B cell (primary cell): ENCODE measurements at regions not wholly inside any gene's neighbourhood (a gene's known extent, or its start where the extent isn't known, plus 50 kb on each side); places are given as distances from the start of the nearest gene placed in this dataset.

Experiments
- ATAC-seq: fragments of 200-7000 bp; cut with Tn5 transposase; one replicate; pipeline ENCODE4 v1.10.0; 2021; ENCODE audit warnings: low read depth, mild to moderate bottlenecking, moderate number of reproducible peaks, moderate library complexity
- CTCF ChIA-PET: fragments of 350-600 bp; sonication (Branson Sonifier 250); formaldehyde crosslinking; loops from one replicate; lab custom pipeline; 2021; ENCODE audit warnings: antibody characterized with exemption, inconsistent platforms; lab: Charles Lee
- POLR2A ChIA-PET: fragments of 350-600 bp; sonication (Branson Sonifier 250); formaldehyde crosslinking; loops from one replicate; lab custom pipeline; 2021; ENCODE audit warnings: antibody characterized with exemption; lab: Charles Lee
- DNase-seq: peaks from one replicate; pipeline ENCODE4 v3.0.0; 2013
- H2AFZ ChIP-seq: 2 replicates; pipeline ENCODE4 v1.6.1; 2012; ENCODE audit warnings: mild to moderate bottlenecking, low read depth, low read length; ENCODE audit not compliant: insufficient read depth, poor library complexity, severe bottlenecking
- H3K27ac ChIP-seq, 2 donors: 1 replicate in 1 of 2; 2 replicates in 1 of 2; pipeline ENCODE4 v1.5.1; 2012 to 2013; ENCODE audit warnings: low read length in 2 of 2, mild to moderate bottlenecking in 2 of 2, moderate library complexity in 1 of 2
- H3K27me3 ChIP-seq, 4 experiments: fragments of 200-600 bp in 1 of 4; sonication (generic) in 1 of 4; replicated peaks in 1 of 4; 1 replicate in 2 of 4; 2 replicates in 2 of 4; pipeline versions ENCODE4 v1.6.1 to v1.7.0; 2013 to 2016; ENCODE audit warnings: low read length in 3 of 4, mild to moderate bottlenecking in 2 of 4, mixed read lengths in 1 of 4, moderate library complexity in 1 of 4; ENCODE audit not compliant: insufficient read depth in 4 of 4, control insufficient read depth in 3 of 4; ENCODE audit errors: control extremely low read depth in 1 of 4
- H3K36me3 ChIP-seq, 2 experiments: replicated peaks in 1 of 2; 1 replicate in 1 of 2; 2 replicates in 1 of 2; pipeline versions ENCODE4 v1.6.1 to v1.7.1; 2013; ENCODE audit warnings: low read length in 1 of 2; ENCODE audit not compliant: insufficient read depth in 2 of 2, control insufficient read depth in 1 of 2; ENCODE audit errors: control extremely low read depth in 1 of 2, extremely low read depth in 1 of 2
- H3K4me1 ChIP-seq, 2 donors: fragments of 200-600 bp in 1 of 2; sonication (generic) in 1 of 2; 1 replicate in 1 of 2; 2 replicates in 1 of 2; pipeline versions ENCODE4 v1.5.1 to v1.6.1; 2013 to 2017; ENCODE audit warnings: low read length in 2 of 2; ENCODE audit not compliant: control insufficient read depth in 2 of 2, insufficient read depth in 2 of 2
- H3K4me2 ChIP-seq: replicated peaks from 2 replicates; pipeline ENCODE3; 2012; ENCODE audit warnings: mild to moderate bottlenecking, low read depth, low read length; ENCODE audit not compliant: poor library complexity, severe bottlenecking
- H3K4me3 ChIP-seq, 5 experiments: fragments of 200-600 bp in 1 of 5; sonication (generic) in 1 of 5; 1 replicate in 3 of 5; 2 replicates in 2 of 5; pipeline versions ENCODE4 v1.5.1 to v1.7.0; 2011 to 2016; ENCODE audit warnings: low read length in 4 of 5, mild to moderate bottlenecking in 4 of 5, low read depth in 2 of 5, control low read depth in 1 of 5, moderate library complexity in 1 of 5; ENCODE audit not compliant: insufficient read depth in 1 of 5; ENCODE audit errors: control extremely low read depth in 1 of 5, extremely low read depth in 1 of 5
- H3K79me2 ChIP-seq: fragments of 200-600 bp; sonication (generic); one replicate; pipeline ENCODE4 v1.6.0; 2016; ENCODE audit warnings: low read length; ENCODE audit not compliant: control insufficient read depth, insufficient read depth
- H3K9ac ChIP-seq: fragments of 200-600 bp; sonication (generic); 2 replicates; pipeline ENCODE4 v1.6.1; 2017; ENCODE audit warnings: mild to moderate bottlenecking, low read length, moderate library complexity
- H3K9me3 ChIP-seq, 3 donors: one replicate each; pipeline versions ENCODE4 v1.6.1 to v1.7.1; 2013; ENCODE audit warnings: low read length in 2 of 3; ENCODE audit not compliant: control insufficient read depth in 2 of 3, insufficient read depth in 1 of 3; ENCODE audit errors: control extremely low read depth in 1 of 3
- H4K20me1 ChIP-seq: 2 replicates; pipeline ENCODE4 v1.6.0; 2012; ENCODE audit warnings: mild to moderate bottlenecking, low read length; ENCODE audit not compliant: insufficient read depth, control insufficient read depth, poor library complexity, severe bottlenecking
- H3K27ac Mint-ChIP-seq: one replicate; pipeline ENCODE4 v1.8.0; 2021; ENCODE audit warnings: mixed read lengths
- H3K27me3 Mint-ChIP-seq: one replicate; pipeline ENCODE4 v1.8.0; 2021; ENCODE audit warnings: mixed read lengths
- H3K4me1 Mint-ChIP-seq: one replicate; pipeline ENCODE4 v1.8.0; 2021; ENCODE audit warnings: mixed read lengths
- H3K4me3 Mint-ChIP-seq: one replicate; pipeline ENCODE4 v1.8.0; 2021; ENCODE audit warnings: mixed read lengths
- H3K9me3 Mint-ChIP-seq: one replicate; pipeline ENCODE4 v1.8.0; 2022; ENCODE audit warnings: mixed read lengths; ENCODE audit not compliant: insufficient read depth
- CTCF ChIP-seq: fragments of 200-600 bp; IDR thresholded peaks from one replicate; pipeline ENCODE4 v1.8.0; 2022; ENCODE audit warnings: antibody characterized with exemption, mild to moderate bottlenecking
- EZH2 ChIP-seq: IDR thresholded peaks from 2 replicates; pipeline ENCODE4 v1.6.1; 2012; ENCODE audit warnings: borderline replicate concordance, low read depth, mild to moderate bottlenecking, moderate library complexity, low read length; ENCODE audit not compliant: insufficient read depth, poor library complexity, severe bottlenecking
- WGBS: methylation state at CpG from one replicate; pipeline ENCODE4 v1.1.5; 2013; ENCODE audit warnings: missing lambda C conversion rate; ENCODE audit not compliant: insufficient coverage; 5-methylcytosine and 5-hydroxymethylcytosine counted together
- intact Hi-C: fragments of 100-400 bp; cut with micrococcal nuclease; formaldehyde crosslinking; loops from one replicate; pipeline ENCODE4 v1.10.0; 2022

DNA sequence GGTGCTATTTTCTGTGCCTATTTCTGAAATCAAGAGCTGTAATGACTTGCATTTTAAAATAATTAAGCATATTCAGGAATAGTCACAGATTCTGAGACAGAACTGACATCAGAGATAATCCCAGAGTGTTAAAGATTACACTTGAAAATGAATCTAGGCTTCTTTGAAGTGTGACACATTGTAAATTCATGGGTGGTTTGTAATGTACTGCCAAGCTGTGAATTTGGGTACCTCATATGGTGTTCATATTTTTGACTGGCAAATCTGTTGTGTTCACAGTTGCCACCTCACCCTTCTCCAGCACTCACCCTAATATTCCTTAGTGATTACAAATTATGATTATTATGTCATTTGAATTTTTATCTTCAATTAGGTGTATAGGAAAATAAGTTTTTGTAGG lies 78.5 kb upstream of the CSRP2 start:
- intact Hi-C loops: no loop called here
- H3K9me3 Mint-ChIP-seq: no peaks in the 10 kb centered on the region
- no peaks in the 10 kb centered on the region for H3K9me3 ChIP-seq
- no peaks in the 10 kb centered on the region for H3K4me1 Mint-ChIP-seq
- H3K4me3 ChIP-seq: no peak overlapping the region
- ATAC-seq (no peak), DNase-seq (no peak)
- peaks cover 15% of the 10 kb centered on the region for H3K27me3 Mint-ChIP-seq
- H4K20me1 ChIP-seq: no peaks in the 10 kb centered on the region
- CTCF ChIA-PET: no interaction called here
- no peaks in the 10 kb centered on the region for H3K79me2 ChIP-seq
- H3K4me2 ChIP-seq: no peak overlapping the region
- no peak for TF ChIP-seq EZH2
- TF ChIP-seq CTCF: no peak
- H3K27ac Mint-ChIP-seq: no peak overlapping the region
- no peaks in the 10 kb centered on the region for H3K4me1 ChIP-seq
- H3K27me3 ChIP-seq: no peaks in the 10 kb centered on the region
- H2AFZ ChIP-seq: no peak overlapping the region
- H3K27ac ChIP-seq: no peak overlapping the region
- H3K36me3 ChIP-seq: no peaks in the 10 kb centered on the region
- POLR2A ChIA-PET: no interaction called here
- no peak overlapping the region for H3K9ac ChIP-seq
- H3K4me3 Mint-ChIP-seq: no peak overlapping the region

DNA sequence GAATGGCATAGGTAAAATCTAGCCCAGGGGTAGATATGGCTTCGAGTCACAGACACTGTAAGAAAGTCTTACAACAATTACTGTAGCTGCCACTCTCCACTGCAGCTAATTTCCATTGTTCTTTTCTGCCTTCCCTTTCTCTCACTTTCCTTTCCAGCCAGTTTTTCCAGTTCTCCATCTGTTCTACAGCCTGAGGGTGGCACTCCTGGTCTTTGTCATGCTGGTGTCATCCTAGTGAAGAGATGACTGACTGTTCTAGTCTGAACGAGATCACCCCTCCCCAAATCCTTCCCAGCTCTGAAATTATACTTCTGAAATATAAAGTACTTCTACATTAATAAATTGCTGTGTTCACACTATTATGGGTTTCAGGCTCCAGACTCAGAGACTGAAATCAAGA lies 74.2 kb upstream of the CSRP2 start:
- TF ChIP-seq CTCF: no peak
- TF ChIP-seq EZH2: no peak
- Histone ChIP-seq H3K4me2 (no peak overlapping the region), H3K27me3 (no peaks in the 10 kb centered on the region), H3K9me3 (no peaks in the 10 kb centered on the region), H3K4me1 (no peaks in the 10 kb centered on the region), H3K4me3 (no peak overlapping the region), H3K27ac (no peak overlapping the region), H3K9ac (no peak overlapping the region), H3K36me3 (no peaks in the 10 kb centered on the region), H2AFZ (no peak overlapping the region), H3K79me2 (no peaks in the 10 kb centered on the region), H4K20me1 (no peaks in the 10 kb centered on the region)
- DNase-seq (no peak), ATAC-seq (no peak)
- ChIA-PET POLR2A (no interaction called here), CTCF (no interaction called here)
- H3K9me3 Mint-ChIP-seq: no peaks in the 10 kb centered on the region
- WGBS: 83% methylated on average over 1 of the region's 2 CpGs
- intact Hi-C loops: no loop called here
- no peaks in the 10 kb centered on the region for H3K4me1 Mint-ChIP-seq
- H3K27me3 Mint-ChIP-seq: peaks cover 12% of the 10 kb centered on the region
- H3K4me3 Mint-ChIP-seq: no peak overlapping the region
- H3K27ac Mint-ChIP-seq: no peak overlapping the region
